ENCODE measurements at regions not wholly inside any gene's neighbourhood (a gene's known extent, or its start where the extent isn't known, plus 50 kb on each side); places are given as distances from the start of the nearest gene placed in this dataset.

DNA sequence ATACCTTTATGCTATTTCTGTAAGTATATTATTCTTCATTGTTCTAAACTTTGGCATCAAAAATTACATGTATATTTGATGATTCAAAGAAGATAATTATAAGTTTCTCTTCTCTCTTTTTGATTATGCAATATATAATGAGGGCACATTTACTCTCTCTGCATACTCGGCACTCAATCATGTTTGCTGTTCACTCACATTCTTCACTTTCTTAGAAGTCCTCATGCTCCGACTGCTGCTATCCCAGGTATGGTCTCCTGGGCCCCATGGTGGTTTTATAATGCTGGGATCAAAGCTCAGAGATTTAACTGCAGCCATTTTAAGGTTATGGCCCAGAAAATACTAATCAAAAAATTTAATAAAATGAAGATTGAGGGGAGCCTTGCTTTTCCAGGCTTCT is 529.7 kb upstream of the IL12A start:
- TF ChIP-seq, protein P1, sequence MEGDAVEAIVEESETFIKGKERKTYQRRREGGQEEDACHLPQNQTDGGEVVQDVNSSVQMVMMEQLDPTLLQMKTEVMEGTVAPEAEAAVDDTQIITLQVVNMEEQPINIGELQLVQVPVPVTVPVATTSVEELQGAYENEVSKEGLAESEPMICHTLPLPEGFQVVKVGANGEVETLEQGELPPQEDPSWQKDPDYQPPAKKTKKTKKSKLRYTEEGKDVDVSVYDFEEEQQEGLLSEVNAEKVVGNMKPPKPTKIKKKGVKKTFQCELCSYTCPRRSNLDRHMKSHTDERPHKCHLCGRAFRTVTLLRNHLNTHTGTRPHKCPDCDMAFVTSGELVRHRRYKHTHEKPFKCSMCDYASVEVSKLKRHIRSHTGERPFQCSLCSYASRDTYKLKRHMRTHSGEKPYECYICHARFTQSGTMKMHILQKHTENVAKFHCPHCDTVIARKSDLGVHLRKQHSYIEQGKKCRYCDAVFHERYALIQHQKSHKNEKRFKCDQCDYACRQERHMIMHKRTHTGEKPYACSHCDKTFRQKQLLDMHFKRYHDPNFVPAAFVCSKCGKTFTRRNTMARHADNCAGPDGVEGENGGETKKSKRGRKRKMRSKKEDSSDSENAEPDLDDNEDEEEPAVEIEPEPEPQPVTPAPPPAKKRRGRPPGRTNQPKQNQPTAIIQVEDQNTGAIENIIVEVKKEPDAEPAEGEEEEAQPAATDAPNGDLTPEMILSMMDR (IDR thresholded peaks at IDR 0.05; ENCODE audit: poor library complexity), result no peak
- no peak for TF ChIP-seq EZH2phosphoT487 (IDR thresholded peaks at IDR 0.05; ENCODE audit: low read depth, severe bottlenecking, unreplicated experiment)

Measured in hepatocyte (in vitro differentiated cells).